ENCODE measurements at regions not wholly inside any gene's neighbourhood (a gene's known extent, or its start where the extent isn't known, plus 50 kb on each side); places are given as distances from the start of the nearest gene placed in this dataset.

DNA sequence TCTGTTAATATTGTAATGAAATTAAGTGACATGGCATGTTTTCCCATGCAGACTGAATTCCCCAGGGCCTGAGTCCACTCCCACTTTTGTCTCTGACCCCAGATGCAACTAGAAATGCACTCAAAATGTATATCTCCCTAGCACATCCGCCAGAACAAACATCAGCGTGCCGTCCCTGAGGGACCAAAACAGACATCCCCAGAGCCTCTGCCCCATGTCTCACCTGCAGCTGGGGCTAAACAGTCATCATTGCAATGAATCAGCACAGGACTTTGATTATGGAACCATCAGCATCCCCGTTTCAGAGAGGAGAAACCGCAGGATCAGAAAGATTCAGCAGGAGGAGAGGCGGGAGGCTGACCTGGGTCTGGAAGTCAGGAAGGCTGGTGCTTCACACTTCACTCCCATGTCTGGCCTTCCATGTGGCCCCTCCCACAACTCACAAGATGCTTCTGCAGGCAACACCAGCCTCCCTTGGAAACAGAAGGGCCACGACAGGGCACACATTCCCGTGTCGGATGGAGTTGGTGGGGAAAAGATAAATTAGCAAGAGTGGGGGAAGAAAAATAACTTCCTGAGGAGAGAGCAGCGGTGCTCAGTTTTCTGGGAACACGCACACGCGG, 130.6 kb upstream of the VSTM2B start:
- in situ Hi-C loops (cut with HindIII; ENCODE audit: low sequenced_read_pairs): no loop called here
- no peak overlapping the region for H3K4me3 ChIP-seq (ENCODE audit: low read depth, low read length)
- TF ChIP-seq, protein P1, sequence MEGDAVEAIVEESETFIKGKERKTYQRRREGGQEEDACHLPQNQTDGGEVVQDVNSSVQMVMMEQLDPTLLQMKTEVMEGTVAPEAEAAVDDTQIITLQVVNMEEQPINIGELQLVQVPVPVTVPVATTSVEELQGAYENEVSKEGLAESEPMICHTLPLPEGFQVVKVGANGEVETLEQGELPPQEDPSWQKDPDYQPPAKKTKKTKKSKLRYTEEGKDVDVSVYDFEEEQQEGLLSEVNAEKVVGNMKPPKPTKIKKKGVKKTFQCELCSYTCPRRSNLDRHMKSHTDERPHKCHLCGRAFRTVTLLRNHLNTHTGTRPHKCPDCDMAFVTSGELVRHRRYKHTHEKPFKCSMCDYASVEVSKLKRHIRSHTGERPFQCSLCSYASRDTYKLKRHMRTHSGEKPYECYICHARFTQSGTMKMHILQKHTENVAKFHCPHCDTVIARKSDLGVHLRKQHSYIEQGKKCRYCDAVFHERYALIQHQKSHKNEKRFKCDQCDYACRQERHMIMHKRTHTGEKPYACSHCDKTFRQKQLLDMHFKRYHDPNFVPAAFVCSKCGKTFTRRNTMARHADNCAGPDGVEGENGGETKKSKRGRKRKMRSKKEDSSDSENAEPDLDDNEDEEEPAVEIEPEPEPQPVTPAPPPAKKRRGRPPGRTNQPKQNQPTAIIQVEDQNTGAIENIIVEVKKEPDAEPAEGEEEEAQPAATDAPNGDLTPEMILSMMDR (IDR thresholded peaks at IDR 0.05; ENCODE audit: low read depth, low read length): no peak
- no peak for DNase-seq (ENCODE audit: low read depth, low spot score)

DNA sequence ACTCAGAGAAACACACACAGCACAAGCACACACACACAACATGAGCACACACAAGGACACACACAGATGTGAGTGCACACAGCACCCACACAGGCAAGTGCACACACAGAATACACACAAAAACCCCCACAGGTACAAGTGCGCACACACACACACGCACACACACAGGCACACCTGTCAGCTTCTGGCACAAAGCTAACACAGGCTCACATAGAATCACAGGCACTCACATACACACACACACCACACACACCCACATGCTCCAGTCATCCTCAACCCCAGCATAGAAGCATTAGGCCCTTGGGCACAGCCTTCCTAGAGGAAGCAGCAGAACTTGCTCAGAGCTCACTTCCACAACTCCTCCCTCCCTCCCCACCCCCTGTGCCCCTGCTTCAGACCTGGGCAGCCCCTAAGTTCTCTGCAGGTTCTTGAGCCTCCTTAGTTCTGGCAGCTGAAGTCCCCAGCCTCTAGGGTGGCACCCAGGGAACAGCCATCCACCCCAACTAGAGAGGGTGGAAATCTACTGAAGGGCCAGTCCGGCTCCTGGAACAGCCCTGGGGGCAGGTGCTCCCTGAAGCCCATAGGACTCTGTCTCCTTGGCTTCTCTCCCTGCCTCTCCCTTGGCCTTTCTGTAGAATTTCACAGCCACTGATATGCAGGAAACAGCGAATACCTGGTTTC, 129.9 kb upstream of the VSTM2B start:
- DNase-seq (ENCODE audit: low read depth, low spot score): no peak
- in situ Hi-C loops (cut with HindIII; ENCODE audit: low sequenced_read_pairs): no loop called here
- H3K4me3 ChIP-seq (ENCODE audit: low read depth, low read length): no peak overlapping the region
- TF ChIP-seq, protein P1 (IDR thresholded peaks at IDR 0.05; ENCODE audit: low read depth, low read length): no peak

DNA sequence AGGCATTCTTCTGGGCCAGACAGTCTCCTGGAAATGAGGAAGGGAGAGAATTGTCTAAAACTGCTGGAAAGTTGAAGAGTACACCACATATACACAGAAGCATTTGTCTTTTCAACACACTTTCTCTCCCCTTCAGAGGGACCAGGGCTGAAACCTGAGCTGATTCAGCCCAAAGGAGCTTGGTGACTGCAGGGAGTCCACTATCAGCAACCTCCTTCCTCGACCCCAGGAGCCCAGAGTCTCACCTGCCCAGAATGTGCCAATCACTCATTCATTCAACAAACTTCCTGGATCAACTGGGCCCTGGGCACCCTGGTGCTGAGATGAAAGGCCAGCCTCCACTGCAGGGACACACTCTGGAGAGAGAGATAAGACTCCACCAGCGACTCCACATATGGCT, 128.9 kb upstream of the VSTM2B start:
- DNase-seq (ENCODE audit: low read depth, low spot score): no peak
- in situ Hi-C loops (cut with HindIII; ENCODE audit: low sequenced_read_pairs): no loop called here
- TF ChIP-seq, protein P1 (IDR thresholded peaks at IDR 0.05; ENCODE audit: low read depth, low read length): no peak
- no peak overlapping the region for H3K4me3 ChIP-seq (ENCODE audit: low read depth, low read length)

DNA sequence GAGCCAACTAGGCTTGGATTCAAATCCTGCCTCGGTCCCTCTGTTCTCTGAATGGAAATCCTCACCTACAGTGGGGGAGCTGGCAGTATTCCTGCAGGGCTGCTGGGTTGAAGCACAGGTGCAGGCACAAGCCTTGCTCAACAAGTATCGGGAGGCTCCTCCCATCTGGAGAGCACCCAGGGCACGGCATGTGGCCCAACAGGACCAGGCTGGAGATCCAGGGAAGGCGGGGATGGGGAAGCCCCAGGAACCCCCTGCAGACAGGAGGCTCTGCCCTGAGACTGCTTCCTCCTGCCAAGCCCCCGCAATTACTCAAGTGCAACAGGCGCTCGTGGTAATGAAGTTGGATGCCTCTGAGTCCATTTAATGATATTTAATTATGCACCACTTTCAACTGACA, 128.0 kb upstream of the VSTM2B start:
- TF ChIP-seq, protein P1 (IDR thresholded peaks at IDR 0.05; ENCODE audit: low read depth, low read length): no peak
- no peak for DNase-seq (ENCODE audit: low read depth, low spot score)
- H3K4me3 ChIP-seq (ENCODE audit: low read depth, low read length): no peak overlapping the region
- in situ Hi-C loops (cut with HindIII; ENCODE audit: low sequenced_read_pairs): no loop called here

GRCh38 chr19:29399804-29400203, 126.0 kb upstream of the VSTM2B start:
- TF ChIP-seq, protein P1 (IDR thresholded peaks at IDR 0.05; ENCODE audit: low read depth, low read length): no peak
- in situ Hi-C loops (cut with HindIII; ENCODE audit: low sequenced_read_pairs): no loop called here
- no peak for DNase-seq (ENCODE audit: low read depth, low spot score)
- no peak overlapping the region for H3K4me3 ChIP-seq (ENCODE audit: low read depth, low read length)

DNA sequence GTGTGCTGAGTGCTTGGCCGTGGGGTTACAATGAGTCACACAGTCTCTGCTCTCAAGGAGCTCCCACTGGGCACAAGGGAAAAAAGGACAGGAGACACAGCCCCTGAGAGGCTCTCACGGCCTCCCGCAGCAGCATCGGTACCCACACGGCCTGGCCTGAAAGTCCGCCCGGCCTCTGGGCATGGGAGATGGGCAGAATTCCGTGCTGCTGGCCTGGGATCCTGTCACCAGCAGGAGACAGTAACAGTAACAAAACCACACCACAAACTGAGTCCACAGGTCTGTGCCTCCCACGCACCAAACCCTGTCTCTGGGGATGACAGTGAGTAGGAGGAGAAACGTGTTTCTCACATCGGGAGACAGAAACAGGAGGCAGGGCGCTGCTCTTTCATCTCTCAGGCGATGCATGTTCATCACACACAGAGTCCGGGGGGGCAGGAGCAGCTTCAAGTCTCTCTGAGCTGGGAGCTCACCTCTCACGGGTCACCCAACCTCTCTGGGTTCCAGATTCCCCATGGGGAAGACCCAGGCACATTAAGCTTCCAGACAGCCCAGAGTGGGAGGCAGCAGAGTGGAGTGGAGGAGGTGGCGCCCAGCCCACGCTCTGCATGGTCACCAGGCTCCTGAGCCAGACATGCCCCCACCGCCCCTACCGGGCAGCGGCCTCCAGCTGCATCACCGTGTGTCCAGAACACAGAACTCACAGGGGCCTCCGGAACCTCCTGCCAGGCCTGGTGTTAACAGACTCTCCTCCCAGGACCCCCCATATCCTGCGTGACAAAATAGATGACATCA, 124.7 kb upstream of the VSTM2B start:
- in situ Hi-C loops (cut with HindIII; ENCODE audit: low sequenced_read_pairs): no loop called here
- TF ChIP-seq, protein P1 (IDR thresholded peaks at IDR 0.05; ENCODE audit: low read depth, low read length): no peak
- DNase-seq (ENCODE audit: low read depth, low spot score): no peak
- no peak overlapping the region for H3K4me3 ChIP-seq (ENCODE audit: low read depth, low read length)

All from astrocyte of the spinal cord (primary cell).